Mucosa of gallbladder (tissue), 1 donor: ENCODE measurements at regions not wholly inside any gene's neighbourhood (a gene's known extent, or its start where the extent isn't known, plus 50 kb on each side); places are given as distances from the start of the nearest gene placed in this dataset.

Experiments
- DNase-seq: peaks from one replicate; pipeline ENCODE4 v3.0.0-alpha.2; 2020; ENCODE audit warnings: low spot score
- donor health status: DM: no; HTN: no; CAD: no.

DNA sequence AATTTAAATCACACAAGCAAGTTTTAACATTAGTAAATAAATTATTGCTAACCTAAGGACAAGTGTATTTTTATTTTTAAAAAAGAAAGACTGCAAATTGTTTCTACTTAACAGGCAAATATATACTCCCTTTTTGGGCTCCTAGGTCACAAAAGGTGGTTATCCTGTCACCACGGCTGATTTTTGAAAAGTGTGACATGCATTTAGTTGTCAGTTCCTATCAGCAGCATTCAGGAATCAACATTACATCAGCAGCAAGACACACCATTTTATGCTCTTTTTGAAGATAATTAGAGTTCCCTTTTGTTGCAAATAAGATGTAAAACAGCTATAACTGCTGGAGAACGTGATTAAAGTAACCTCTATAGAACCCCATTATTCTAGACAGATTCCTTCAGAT lies 357.5 kb upstream of the TMCO5A start:
- DNase-seq, result no peak

DNA sequence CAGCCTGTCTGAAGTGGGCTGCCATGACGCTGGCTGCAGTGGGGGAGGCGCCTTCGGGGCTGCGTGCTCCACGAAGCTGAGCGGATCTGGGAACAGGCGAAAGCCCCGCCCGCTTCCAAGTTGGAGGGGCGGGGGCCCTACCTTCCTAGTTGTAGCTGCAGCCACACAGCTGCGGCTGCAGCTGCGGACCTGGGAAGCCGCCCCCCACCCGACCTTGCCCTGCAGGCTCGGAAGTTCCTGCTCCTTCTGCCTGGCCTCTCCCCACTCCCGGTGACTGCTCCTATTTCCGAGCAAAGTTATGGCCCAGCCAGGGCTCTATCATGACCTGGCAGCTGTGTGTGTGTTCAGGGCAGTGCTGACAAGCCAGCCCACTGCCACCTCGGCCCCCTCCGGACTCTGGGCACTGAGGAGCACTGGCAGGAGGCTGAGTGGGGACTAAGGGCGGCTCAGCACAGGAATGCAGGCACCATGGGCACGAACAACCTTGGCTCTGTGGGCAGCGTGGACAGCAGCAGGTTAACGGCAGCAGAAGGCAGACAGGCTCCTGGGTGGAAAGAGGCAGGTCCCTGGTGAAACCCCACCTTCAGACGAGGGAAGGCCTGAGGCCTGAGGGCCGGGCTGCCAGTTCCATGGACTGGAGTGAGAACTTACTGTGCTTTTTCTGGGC lies 352.4 kb upstream of the TMCO5A start:
- no peak for DNase-seq

DNA sequence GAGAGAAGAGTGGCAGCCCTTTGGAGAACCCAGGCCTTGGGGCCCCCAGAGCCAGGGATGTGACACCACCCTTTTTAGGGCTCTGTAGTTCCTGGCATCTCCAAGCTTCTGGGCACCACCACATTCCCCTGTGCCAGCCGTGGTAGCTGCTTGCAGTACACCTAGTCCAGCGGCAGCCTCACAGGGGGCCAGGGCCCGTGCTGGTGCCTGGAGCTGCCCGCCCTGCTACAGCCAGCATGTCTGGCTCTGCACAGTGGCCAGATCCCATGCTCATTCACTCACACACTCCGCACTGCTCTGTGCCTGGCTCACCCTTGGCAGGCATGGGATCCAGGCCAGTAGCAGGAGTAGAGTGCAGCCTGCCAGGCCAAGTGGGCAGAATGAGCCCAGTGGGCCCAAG lies 351.6 kb upstream of the TMCO5A start:
- no peak for DNase-seq

DNA sequence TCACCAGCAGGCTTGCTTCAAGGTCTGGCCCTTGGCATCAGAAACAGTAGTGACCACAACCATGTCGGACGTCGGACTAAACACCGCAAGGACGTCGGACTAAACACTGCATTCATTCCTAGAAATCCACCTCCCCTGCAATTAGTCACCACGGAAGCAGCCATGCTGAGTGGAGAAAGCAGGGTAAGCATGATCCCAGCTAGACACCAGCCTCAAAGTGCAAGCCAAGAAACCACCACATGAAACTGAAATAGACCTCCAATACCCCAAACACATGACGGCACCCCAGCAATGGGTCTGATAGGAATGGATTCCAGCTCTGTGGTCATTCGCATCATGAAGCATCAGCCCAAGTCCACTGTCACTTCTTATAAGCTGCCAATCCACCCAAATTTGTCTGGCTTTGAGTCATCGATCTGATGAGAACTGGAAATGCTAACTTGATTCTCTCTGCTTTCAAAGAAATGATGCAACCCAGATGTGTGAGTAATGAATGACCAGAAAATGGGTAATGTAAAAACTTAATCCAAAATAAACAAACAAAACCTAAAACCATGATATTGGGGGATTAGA lies 348.3 kb upstream of the TMCO5A start:
- DNase-seq, result no peak

DNA sequence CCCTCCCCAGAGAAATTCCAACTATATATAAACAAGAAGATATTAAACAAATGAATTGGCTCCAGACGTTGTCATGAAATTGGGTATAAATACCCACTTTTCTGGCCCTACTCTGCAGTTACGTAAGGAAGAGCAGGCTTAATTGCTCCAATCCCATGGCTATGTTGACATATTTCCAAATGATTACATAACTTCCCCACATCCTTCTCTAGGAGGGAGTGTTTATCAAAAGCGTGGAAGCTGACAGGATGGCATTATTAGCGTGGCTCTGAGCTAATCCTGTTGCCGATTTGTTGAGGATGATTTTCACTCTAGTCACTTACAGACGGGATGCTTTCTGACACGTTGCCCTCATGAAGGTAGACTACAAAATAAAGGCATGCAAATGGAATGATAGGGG lies 347.5 kb upstream of the TMCO5A start:
- no peak for DNase-seq

DNA sequence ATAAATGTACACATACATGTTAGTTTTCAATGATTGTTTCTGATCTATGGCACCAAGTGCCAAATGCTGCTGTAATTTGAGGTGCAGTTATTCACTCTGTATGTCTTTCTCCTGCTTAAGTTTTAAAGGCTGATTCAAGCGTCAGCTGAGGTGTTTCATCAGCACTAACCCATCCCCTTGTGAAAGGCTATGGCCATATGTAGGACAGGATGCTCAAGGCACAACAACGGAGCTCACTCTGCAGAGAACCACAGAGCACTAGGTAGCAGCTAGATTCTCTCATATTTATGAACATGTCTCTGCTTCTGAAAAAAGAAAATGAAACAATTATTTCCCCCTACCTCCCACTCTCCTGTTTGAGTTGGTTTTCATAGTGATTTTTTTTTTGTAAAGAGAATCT lies 340.0 kb upstream of the TMCO5A start:
- DNase-seq, result no peak

DNA sequence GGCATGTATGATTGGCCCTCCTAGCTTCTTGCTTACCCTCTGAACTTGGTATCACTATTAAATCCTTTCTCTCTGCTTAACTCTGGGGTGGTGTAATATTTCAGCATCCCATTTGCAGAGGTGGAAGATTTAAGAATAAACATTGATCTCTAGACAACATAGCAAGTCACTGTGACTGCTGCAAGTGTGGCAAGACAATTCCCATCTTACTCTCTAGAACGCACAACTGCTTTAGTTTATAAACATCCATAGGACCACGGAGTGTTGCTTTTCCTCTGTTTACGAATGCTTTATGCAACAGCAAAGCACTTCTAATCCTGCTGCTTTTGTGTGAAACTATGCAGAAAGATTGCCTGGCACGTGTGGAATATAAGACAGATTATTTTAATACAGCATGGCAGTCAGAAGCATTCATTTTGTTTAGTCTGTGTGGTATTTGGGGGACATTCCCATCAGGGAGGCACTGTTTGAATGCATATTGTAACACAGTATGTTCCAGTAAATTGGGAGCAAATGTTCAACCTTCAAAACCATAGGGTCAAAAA lies 338.9 kb upstream of the TMCO5A start:
- no peak for DNase-seq

DNA sequence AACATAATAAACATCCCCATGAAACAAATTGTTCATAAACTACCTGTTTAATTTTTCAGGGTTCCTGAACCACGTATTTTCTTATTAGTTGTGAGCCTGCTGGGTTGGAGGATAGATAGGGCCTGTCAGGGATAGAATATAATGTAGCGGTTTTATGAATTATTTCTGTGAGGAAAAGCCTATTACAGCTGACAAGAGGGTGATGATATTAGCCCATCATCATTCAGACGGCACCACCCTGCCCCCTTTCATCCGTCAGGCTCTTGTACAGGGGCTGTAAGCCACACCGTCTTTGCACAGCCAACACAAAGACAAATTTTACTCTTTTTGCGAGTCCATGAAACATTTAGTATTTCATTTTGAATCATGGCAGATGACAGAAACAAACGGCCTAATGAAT lies 335.3 kb upstream of the TMCO5A start:
- DNase-seq, result no peak

DNA sequence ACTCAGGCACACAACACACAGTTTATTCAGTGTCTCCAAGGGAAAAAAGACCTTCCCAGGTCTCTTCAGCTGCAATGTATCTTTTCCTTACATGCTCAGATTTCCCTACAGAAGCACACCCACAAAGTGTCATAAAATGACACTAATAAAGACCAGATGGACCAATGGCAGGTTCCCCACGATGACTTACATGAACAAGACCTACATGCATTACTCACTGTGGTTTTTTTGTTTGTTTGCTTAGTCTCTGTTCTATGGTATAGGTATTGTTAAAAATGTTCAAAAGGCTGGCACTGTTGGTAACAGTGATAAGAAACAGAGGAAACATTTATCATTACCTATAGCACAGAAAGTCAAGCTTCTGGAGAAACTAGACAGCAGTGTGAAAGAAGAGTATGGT lies 318.2 kb upstream of the TMCO5A start:
- DNase-seq, result no peak

DNA sequence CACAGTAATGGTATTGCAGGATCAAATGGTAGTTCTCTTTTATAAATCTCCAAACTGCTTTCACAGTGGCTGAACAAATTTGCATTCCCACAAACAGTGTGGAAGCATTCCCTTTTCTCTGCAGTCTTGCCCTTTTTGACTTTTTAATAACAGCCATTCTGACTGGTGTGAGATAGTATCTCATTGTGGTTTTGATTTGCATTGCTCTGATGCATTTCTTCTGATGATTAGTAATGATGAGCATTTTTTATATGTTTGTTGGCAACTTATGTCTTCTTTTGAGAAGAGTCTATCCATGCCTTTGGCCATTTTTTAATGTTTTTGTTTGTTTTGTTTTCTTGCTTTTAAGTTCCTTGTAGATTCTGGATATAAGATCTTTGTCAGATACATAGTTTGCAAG lies 316.1 kb upstream of the TMCO5A start:
- no peak for DNase-seq

DNA sequence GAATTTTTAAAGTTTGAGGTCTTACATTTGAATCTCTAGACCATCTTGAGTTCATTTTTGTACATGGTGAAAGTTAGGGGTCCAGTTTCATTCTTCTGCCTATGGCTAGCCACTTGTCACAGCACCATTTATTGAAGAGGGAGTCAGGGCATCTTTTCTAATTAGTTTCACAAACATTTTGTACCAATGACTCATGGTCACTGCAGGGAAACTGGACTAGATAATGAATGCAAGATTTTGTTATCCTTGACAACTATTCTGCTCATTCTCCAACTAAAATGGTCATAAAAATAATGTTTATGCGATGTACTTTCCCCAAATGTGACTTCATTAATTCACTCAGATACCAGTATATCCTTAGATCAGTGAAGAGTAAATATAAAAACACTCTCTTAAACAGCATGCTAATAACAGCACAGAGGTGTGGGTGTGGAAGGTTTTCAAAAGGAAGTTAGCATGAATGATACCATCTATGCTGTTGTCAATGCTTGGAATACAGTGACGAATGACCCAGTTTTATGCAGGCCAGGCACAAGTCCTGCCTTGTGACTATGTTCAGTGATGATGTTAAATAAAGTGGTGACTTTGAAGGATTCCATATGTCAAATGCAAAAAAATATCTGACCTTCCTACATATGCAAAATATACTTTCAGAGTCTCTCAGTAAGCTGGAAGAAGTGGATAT lies 314.9 kb upstream of the TMCO5A start:
- no peak for DNase-seq

DNA sequence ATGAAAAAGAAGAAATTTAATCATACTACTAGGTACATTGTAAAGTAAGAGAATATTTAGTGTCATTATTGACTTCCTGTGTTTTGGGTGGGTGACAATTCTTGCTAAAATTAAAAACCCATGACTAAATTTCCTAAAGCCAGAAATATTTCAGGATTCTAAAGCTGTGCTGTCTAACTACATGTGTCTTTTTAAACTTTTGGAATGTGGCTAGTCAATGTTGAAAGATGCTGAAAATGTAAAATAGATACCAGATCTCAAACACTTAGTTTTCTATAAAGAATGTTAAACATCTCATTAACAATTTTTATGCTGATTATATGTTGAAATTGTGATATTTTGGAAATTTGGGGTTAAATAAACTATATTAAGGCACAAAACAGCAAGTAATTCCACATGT lies 308.9 kb upstream of the TMCO5A start:
- DNase-seq, result no peak

DNA sequence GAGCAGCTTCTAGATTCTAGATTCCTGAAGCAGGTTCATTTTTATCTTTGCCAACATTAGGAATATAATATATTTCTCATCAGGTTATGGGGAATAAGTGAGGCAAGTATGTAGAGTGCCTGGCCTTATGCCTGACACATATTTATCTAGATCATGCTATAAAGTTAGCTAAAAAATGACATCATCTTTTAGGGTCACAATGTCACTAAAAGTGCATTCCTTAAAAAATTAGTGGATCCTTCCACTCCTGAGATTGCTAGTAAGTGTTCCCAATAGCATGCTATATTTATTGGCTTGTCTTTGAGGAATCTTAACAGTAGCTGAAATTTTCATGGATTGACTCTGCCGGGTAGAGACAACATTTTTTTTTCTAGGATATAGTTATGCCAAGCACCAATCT lies 305.9 kb upstream of the TMCO5A start:
- no peak for DNase-seq

DNA sequence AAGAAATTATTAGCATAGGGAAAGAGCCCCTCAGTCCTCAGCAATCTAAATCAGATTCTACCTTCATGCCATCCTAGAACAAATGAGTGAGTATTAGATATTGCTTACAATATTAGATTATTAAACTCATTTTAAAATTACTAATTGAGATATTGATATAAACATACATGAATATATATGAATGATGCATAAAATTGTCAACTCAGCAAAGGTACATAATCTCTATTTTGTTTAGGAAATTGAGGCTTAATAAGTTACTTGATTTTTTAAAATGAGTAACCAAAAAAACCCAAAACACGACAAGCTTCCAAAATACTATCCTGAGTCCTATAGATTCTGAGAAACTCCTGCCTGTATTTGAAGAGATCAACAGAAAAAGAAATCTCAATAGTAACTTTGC lies 297.7 kb upstream of the TMCO5A start:
- no peak for DNase-seq

DNA sequence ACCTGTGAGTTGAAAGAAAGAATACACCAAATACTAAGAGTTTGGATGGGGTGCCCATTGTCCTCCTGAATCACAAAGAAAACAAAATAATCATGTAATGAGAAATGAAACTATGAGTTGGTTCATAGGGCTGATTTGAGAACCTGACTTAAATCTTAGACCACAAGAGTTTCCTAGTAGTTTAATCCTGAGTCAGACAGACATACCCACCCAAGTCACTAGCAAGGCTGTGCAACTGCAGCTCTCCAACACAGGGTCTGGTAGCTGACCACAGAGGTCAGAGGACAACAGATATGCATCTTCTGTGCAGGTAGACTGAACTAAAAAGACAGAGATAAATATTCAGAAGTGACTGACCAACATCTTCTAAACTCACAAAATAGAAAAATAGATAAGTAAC lies 296.3 kb upstream of the TMCO5A start:
- no peak for DNase-seq

DNA sequence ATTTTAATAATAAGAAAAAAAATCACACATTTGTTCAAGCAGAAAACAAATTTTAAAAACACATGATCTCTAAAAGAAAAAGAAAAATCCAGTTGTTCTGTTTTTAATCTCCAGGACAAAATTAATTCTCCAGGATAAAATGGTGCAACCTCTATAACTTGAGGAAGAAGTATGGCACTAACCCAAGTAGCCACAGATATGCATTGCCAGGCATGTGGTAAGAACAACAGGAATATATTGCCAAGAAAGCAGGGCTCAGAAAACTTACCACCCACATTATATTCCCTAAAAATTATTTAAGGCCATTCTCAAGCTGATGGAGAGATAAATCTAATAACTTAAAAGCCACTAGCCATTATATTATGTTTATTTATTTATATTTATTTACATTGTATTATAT lies 295.7 kb upstream of the TMCO5A start:
- DNase-seq, result no peak

DNA sequence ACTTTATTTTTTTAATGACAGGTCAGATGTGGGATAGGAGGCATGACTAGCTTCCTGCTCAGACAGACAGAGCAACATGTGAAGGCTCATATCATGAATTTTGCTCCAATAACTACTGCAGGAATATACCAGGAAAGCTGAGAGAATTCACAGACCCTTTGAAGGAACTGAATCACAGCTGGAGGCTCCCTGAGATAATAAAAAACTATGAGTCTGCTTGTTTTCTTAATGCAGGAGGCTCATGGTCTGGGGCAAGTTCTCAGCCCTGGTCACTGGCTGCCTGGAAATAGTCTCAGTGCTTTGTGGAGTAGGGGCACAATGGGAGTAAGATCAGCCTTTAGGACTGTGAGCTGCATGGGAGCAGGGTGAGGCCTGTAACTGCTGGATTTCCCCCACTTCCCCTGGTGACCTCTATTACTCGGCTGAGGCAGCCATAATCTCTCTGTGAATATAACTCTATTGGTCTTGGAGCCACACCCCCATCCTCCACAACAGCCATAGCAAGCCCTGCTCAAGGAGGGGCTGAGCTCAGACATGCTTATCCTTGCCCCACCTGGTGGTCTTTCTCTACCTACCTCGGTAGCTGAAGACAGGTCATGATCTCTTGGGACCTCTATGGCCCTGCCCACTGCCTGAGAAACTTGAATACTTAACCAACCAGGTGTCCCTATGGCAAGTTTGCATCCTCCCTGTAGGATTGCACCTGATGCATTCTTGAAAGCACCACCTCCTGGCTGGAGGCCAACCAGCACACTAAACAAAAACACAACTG lies 281.6 kb upstream of the TMCO5A start:
- no peak for DNase-seq

DNA sequence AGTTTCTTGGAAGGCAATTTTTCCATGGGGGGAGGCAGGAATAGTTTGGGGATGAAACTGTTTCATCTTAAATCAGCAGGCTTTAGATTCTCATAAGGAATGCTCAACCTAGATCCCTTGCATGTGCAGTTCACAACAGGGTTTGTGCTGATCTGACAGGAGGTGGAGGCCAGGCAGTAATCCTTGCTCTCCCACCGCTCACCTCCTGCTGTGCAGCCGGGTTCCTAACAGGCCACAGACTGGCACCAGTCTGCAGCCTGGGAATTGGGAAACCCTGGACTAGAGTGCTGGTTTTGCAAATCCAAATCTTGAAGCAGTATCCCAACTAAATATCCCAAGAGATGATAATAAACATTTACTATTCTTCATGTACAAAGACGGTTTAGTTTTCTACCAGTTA lies 256.3 kb upstream of the TMCO5A start:
- no peak for DNase-seq

DNA sequence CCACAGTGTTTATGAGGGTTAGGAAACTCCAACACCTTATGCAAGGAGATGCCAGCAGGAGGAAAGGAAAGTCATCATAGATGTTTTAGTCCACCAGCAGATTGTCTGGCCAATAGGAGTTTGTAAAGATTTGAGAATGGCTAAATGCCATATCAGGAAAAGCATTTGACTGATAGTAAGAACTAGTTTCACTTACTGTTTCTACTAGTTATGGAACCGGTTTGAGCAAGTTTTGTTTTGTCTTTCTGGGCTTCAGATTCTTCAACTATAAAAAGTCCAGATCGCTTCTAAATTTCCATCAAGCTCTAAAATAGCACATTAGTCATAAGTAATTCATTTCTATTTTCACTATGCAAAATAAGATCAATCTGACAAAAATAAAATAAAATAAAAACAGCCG lies 254.8 kb upstream of the TMCO5A start:
- no peak for DNase-seq

DNA sequence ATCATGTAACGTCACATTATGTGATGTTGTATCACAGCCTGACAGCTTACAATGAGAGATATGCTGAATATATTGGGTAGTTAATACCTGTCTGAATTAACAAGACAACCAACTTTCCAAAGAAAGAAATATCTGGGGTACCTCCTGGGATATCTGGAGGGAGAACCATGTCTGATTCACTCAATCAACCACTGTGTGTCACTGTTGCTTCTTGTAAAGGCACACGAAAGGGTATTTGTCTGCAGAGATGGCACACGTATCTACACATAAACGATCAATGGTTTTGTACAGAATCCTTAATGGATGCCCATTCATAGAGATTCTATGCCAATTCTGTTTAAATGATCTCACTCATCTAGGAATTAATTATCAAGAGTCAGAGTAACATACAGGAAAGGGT lies 252.1 kb upstream of the TMCO5A start:
- no peak for DNase-seq

DNA sequence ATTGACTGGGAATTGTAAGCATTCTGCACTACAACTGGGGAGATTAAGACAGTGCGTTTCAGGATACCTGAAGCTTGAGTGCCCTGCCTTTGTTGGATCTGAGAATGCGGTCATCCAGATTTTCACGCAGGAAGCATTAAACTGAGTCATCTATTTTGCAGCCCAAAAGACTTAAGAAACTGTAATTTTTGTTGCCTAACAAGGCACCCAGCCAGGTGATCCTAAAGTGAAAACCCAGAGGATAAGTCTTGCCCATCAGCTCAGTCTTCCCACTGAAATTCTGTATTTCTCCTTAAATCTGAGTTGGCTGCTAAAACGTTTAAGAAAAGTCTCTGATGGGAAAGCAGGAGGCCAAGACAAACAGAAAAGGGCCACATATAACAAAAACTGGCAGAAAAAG lies 242.5 kb upstream of the TMCO5A start:
- DNase-seq, result no peak

DNA sequence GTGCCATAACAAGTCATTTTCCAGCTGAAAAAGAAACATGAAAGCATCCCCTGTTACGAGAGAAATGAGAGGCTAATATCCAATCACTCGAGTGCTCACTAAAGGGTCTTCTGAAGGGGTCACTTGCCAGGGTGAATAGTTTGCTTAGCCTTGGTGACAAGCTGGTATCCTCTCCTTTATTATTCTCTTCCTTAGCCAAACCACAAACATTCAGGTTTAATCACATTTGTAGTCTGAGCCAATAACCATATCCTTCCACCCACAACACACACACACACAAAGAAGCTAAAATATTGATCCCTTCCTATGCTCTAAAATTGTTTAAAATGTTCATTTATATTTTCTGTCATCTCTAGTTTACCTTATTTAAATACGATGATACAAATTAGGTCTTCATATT lies 240.5 kb upstream of the TMCO5A start:
- DNase-seq, result no peak

DNA sequence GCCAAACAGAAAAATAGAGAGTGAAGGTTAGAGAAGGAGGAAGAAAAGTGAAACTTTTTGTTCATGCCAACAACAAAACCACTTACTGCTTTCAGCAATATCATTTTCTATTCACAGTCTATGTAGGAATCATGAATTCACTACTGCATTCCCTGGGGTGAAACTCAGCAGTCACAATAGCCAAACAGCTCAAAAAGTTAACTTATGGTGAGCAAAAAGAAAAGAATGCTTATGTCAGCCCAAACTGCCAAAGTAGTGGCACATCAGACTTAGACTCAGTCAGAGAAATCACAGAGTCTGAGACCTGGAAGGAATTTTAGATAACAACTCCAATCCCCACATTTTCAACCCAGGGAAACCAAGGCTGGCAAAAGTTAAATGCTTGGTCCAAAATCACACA lies 238.7 kb upstream of the TMCO5A start:
- no peak for DNase-seq
